SK-MEL-5 (cell line): ENCODE measurements at regions not wholly inside any gene's neighbourhood (a gene's known extent, or its start where the extent isn't known, plus 50 kb on each side); places are given as distances from the start of the nearest gene placed in this dataset.
"Not testable (repeated sequence)": the region's sequence is repeated elsewhere in the genome, so short reads cannot be mapped to it uniquely, and the experiment has no call there.

Source experiments
- DNase-seq: peaks from one replicate; pipeline ENCODE4 v3.0.0-alpha.2; 2016; ENCODE audit warnings: low read depth, low spot score
- in situ Hi-C: cut with HindIII; loops from 2 replicates; pipeline ENCODE4 v1.10.0; 2016; ENCODE audit warnings: low sequenced_read_pairs, high pct_unique_total_duplicates, low pct_unique_long_range_greater_than_20kb
- small RNA-seq, 2 experiments: library from RNA; depleted of rRNA; stranded (forward); fragments of <200 nt; gene quantifications; one replicate each; pipeline ENCODE3, GENCODE V24; 2014

GRCh38 chrX:127552571-127552970 is 499.6 kb downstream of the ACTRT1 start:
- in situ Hi-C loops, result no loop called here
- no peak for DNase-seq

GRCh38 chrX:127519323-127519722 is 532.9 kb downstream of the ACTRT1 start:
- in situ Hi-C loops, result no loop called here

GRCh38 chrX:127490000-127490399 is 562.2 kb downstream of the ACTRT1 start:
- in situ Hi-C loops, result no loop called here
- DNase-seq, result no peak

More at GRCh38 chrX:127519323-127519722, 532.9 kb downstream of the ACTRT1 start:
- no peak for DNase-seq

GRCh38 chrX:127466211-127466610 is 586.0 kb downstream of the ACTRT1 start:
- in situ Hi-C loops, result no loop called here
- no peak for DNase-seq

- DNase-seq, result peak; percentile 46
These were observed 592.4 kb downstream of the ACTRT1 start for GRCh38 chrX:127459790-127460189.

GRCh38 chrX:127457161-127457560 is 595.0 kb downstream of the ACTRT1 start:
- in situ Hi-C loops, result no loop called here
- DNase-seq, result no peak

More at GRCh38 chrX:127459790-127460189, 592.4 kb downstream of the ACTRT1 start:
- in situ Hi-C loops, result no loop called here

GRCh38 chrX:127439676-127440075 is 612.5 kb downstream of the ACTRT1 start:
- DNase-seq, result no peak
- in situ Hi-C loops, result no loop called here

GRCh38 chrX:127405946-127406345 is 586.4 kb downstream of the PRR32 start:
- in situ Hi-C loops, result no loop called here
- no peak for DNase-seq

GRCh38 chrX:127404161-127404560 is 584.6 kb downstream of the PRR32 start:
- DNase-seq, result no peak
- in situ Hi-C loops, result no loop called here

- in situ Hi-C loops, DNase-seq: not testable (repeated sequence)
These were observed 580.7 kb downstream of the PRR32 start for GRCh38 chrX:127400231-127400630.

GRCh38 chrX:127390316-127390715 is 570.8 kb downstream of the PRR32 start:
- DNase-seq, result no peak
- in situ Hi-C loops, result no loop called here

GRCh38 chrX:127389900-127390299 is 570.4 kb downstream of the PRR32 start:
- in situ Hi-C loops, result no loop called here
- no peak for DNase-seq

Small RNA genes lying in the stretch of these regions (small RNA-seq; reads per million reads assigned to genes)
- 0 reads per million in 2 experiments for gene AL662814.1
